ENCODE measurements at regions not wholly inside any gene's neighbourhood (a gene's known extent, or its start where the extent isn't known, plus 50 kb on each side); places are given as distances from the start of the nearest gene placed in this dataset.

DNA sequence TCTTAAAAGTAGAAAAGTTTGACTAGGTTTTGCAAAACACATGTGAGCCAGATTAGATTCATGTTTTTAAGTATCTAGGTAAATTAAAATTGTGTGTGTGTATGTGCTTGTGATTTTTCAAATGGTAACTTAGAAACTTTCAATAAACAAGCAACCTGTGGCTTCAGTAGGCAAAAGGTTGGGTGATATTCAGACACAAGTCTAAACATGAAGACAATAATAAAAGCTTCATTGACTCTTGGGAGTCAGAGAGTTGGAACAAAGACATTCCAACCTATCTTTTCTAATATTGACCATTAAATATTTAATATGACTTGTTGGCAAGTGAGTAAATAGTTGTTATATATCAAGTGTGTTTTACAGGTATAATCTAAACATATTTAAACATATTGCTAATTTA is 1049.6 kb upstream of the ADGRL4 start:
- Histone ChIP-seq H3K4me3 (ENCODE audit: low read length) (no peak overlapping the region), H3K9me3 (ENCODE audit: low read length) (no peaks in the 10 kb centered on the region), H3K27ac (ENCODE audit: low read length) (no peak overlapping the region)

DNA sequence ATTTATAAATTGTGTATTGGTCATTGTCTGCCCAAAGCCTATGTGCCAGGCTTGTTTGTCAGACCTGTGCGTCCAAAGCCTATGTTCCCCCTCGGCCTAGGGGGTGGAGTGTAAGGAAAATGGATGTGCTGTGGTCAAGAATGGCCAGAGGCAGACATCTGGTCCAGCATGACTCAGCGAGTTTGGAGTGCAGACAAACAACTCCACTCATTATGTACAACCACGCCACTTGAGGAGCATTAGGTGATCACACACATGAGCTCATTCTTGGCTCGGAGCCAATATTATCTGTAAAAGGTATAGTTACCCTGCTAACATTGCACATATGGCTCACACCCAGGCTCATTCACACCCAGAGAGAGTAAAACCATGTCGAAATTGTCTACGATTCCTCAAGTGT is 1047.6 kb upstream of the ADGRL4 start:
- no peaks in the 10 kb centered on the region for H3F3A ChIP-seq (ENCODE audit: insufficient read depth, low read length, poor library complexity, severe bottlenecking)
- H4K20me1 ChIP-seq (ENCODE audit: insufficient read depth): no peaks in the 10 kb centered on the region
- H3K4me3 ChIP-seq (ENCODE audit: low read length): no peak overlapping the region
- no peak overlapping the region for H3K4me2 ChIP-seq (ENCODE audit: low read length)
- no peaks in the 10 kb centered on the region for H3K27me3 ChIP-seq (ENCODE audit: insufficient read depth, low read depth, low read length)
- no peak for TF ChIP-seq POLR2AphosphoS5 (IDR thresholded peaks at IDR 0.05)
- TF ChIP-seq EP300 (conservative IDR thresholded peaks at IDR 0.05; ENCODE audit: poor library complexity, severe bottlenecking): no peak
- TF ChIP-seq, protein P1, sequence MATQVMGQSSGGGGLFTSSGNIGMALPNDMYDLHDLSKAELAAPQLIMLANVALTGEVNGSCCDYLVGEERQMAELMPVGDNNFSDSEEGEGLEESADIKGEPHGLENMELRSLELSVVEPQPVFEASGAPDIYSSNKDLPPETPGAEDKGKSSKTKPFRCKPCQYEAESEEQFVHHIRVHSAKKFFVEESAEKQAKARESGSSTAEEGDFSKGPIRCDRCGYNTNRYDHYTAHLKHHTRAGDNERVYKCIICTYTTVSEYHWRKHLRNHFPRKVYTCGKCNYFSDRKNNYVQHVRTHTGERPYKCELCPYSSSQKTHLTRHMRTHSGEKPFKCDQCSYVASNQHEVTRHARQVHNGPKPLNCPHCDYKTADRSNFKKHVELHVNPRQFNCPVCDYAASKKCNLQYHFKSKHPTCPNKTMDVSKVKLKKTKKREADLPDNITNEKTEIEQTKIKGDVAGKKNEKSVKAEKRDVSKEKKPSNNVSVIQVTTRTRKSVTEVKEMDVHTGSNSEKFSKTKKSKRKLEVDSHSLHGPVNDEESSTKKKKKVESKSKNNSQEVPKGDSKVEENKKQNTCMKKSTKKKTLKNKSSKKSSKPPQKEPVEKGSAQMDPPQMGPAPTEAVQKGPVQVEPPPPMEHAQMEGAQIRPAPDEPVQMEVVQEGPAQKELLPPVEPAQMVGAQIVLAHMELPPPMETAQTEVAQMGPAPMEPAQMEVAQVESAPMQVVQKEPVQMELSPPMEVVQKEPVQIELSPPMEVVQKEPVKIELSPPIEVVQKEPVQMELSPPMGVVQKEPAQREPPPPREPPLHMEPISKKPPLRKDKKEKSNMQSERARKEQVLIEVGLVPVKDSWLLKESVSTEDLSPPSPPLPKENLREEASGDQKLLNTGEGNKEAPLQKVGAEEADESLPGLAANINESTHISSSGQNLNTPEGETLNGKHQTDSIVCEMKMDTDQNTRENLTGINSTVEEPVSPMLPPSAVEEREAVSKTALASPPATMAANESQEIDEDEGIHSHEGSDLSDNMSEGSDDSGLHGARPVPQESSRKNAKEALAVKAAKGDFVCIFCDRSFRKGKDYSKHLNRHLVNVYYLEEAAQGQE (IDR thresholded peaks at IDR 0.05; ENCODE audit: borderline replicate concordance): no peak
- TF ChIP-seq TAF1 (IDR thresholded peaks at IDR 0.05; ENCODE audit: low read depth): no peak
- TF ChIP-seq MXI1 (conservative IDR thresholded peaks at IDR 0.05; ENCODE audit: poor library complexity, severe bottlenecking): no peak
- TF ChIP-seq SMC3 (conservative IDR thresholded peaks at IDR 0.05; ENCODE audit: poor library complexity): no peak
- no peaks in the 10 kb centered on the region for H3K9me2 ChIP-seq (ENCODE audit: insufficient read depth, low read length)
- no peaks in the 10 kb centered on the region for H3K79me2 ChIP-seq (replicated peaks; ENCODE audit: insufficient read depth, low read length)
- no peak overlapping the region for H2AFZ ChIP-seq (ENCODE audit: low read depth, low read length)
- H3K36me3 ChIP-seq (ENCODE audit: insufficient read depth, low read length): no peaks in the 10 kb centered on the region
- no peaks in the 10 kb centered on the region for H3K9me3 ChIP-seq (ENCODE audit: low read length)
- H3K27ac ChIP-seq (ENCODE audit: low read length): no peak overlapping the region
- no peak overlapping the region for H3K9ac ChIP-seq (ENCODE audit: low read length)

More for the DNA sequence above, 1049.6 kb upstream of the ADGRL4 start:
- Histone ChIP-seq H3K9me2 (ENCODE audit: insufficient read depth, low read length) (no peaks in the 10 kb centered on the region), H3K79me2 (replicated peaks; ENCODE audit: insufficient read depth, low read length) (no peaks in the 10 kb centered on the region), H4K20me1 (ENCODE audit: insufficient read depth) (no peaks in the 10 kb centered on the region), H2AFZ (ENCODE audit: low read depth, low read length) (no peak overlapping the region), H3K36me3 (ENCODE audit: insufficient read depth, low read length) (no peaks in the 10 kb centered on the region), H3K27me3 (ENCODE audit: insufficient read depth, low read depth, low read length) (no peaks in the 10 kb centered on the region), H3F3A (ENCODE audit: insufficient read depth, low read length, poor library complexity, severe bottlenecking) (no peaks in the 10 kb centered on the region), H3K9ac (ENCODE audit: low read length) (no peak overlapping the region), H3K4me2 (ENCODE audit: low read length) (no peak overlapping the region)
- TF ChIP-seq POLR2AphosphoS5 (IDR thresholded peaks at IDR 0.05): no peak
- TF ChIP-seq, protein P2, sequence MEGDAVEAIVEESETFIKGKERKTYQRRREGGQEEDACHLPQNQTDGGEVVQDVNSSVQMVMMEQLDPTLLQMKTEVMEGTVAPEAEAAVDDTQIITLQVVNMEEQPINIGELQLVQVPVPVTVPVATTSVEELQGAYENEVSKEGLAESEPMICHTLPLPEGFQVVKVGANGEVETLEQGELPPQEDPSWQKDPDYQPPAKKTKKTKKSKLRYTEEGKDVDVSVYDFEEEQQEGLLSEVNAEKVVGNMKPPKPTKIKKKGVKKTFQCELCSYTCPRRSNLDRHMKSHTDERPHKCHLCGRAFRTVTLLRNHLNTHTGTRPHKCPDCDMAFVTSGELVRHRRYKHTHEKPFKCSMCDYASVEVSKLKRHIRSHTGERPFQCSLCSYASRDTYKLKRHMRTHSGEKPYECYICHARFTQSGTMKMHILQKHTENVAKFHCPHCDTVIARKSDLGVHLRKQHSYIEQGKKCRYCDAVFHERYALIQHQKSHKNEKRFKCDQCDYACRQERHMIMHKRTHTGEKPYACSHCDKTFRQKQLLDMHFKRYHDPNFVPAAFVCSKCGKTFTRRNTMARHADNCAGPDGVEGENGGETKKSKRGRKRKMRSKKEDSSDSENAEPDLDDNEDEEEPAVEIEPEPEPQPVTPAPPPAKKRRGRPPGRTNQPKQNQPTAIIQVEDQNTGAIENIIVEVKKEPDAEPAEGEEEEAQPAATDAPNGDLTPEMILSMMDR (IDR thresholded peaks at IDR 0.05; ENCODE audit: poor library complexity, severe bottlenecking): no peak
- TF ChIP-seq, protein P1 (IDR thresholded peaks at IDR 0.05; ENCODE audit: borderline replicate concordance): no peak
- no peak for TF ChIP-seq MXI1 (conservative IDR thresholded peaks at IDR 0.05; ENCODE audit: poor library complexity, severe bottlenecking)

Measured in neural cell (in vitro differentiated cells).